ENCODE measurements at regions not wholly inside any gene's neighbourhood (a gene's known extent, or its start where the extent isn't known, plus 50 kb on each side); places are given as distances from the start of the nearest gene placed in this dataset.

DNA sequence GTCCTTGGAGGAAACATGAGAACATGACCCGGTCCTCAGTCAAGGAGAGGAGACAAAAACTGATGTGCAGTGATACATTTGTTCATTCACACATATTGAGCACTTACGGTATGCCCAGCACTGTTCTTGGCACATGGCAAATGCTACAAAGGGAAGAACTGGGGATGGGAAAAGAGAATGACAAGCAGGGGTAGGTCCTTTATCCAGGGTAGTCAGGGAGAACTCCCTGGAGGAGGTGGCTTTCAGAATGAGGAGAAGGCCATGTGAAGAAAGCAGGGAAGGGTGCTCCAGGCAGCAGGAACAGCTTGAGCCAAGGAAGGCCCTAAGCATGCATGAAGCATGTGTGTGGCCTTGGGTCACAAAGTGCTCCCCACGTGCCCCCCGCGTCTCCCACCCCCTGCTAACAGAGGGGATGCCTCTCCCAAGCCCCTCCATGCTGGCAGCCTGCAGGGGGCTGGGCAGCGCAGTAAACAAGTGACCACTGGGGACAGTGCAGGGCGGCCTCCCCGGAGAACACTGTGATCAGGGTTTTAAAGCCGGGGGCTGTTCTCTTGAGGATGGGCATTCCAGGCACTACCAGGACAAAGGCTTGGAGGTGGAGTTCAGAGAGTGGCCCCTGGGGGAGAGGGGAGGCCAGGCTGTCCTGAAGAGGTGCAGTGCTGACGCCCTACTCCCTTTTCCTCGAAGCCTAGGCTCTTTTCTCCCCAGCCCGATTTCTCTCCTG lies 71.0 kb downstream of the PHETA1 start:
- ChIA-PET POLR2A (no interaction called here), CTCF (interaction anchor here (0.7 to 4.3 kb wide), 9 partner anchors 9 to 403 kb away, joined by 3 to 36 read pairs (median 4); no protein-coding TSS in a partner anchor)
- TF ChIP-seq, protein P1, sequence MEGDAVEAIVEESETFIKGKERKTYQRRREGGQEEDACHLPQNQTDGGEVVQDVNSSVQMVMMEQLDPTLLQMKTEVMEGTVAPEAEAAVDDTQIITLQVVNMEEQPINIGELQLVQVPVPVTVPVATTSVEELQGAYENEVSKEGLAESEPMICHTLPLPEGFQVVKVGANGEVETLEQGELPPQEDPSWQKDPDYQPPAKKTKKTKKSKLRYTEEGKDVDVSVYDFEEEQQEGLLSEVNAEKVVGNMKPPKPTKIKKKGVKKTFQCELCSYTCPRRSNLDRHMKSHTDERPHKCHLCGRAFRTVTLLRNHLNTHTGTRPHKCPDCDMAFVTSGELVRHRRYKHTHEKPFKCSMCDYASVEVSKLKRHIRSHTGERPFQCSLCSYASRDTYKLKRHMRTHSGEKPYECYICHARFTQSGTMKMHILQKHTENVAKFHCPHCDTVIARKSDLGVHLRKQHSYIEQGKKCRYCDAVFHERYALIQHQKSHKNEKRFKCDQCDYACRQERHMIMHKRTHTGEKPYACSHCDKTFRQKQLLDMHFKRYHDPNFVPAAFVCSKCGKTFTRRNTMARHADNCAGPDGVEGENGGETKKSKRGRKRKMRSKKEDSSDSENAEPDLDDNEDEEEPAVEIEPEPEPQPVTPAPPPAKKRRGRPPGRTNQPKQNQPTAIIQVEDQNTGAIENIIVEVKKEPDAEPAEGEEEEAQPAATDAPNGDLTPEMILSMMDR (IDR thresholded peaks at IDR 0.05; ENCODE audit: control extremely low read depth, extremely low read depth, low read depth, missing control alignments) = no peak
- no peak for DNase-seq (ENCODE audit: extremely low spot score)

DNA sequence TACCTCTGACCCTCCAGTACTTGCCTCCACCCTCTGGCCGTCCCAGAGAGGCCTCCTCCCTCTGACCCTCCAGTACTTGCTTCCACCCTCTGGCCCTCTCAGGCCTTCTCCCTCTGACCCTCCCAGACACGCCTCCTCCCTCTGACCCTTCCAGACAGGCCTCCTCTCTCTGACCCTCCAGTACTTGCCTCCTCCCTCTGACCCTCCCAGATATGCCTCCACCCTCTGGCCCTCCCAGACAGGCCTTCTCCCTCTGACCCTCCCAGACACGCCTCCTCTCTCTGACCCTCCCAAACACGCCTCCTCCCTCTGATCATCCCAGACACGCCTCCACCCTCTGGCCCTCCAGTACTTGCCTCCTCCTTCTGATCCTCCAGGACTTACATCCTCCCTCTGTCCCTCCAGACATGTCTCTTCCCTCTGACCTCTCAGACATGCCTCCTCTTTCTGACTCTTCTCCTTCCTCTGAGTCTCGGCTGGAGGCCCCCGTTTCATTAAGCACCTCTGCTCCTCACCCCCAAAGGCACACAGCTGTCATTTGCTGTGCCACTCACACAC lies 71.9 kb downstream of the PHETA1 start:
- CTCF ChIA-PET = no interaction called here
- TF ChIP-seq, protein P1 (IDR thresholded peaks at IDR 0.05; ENCODE audit: control extremely low read depth, extremely low read depth, low read depth, missing control alignments) = no peak
- DNase-seq (ENCODE audit: extremely low spot score) = no peak
- POLR2A ChIA-PET = no interaction called here

DNA sequence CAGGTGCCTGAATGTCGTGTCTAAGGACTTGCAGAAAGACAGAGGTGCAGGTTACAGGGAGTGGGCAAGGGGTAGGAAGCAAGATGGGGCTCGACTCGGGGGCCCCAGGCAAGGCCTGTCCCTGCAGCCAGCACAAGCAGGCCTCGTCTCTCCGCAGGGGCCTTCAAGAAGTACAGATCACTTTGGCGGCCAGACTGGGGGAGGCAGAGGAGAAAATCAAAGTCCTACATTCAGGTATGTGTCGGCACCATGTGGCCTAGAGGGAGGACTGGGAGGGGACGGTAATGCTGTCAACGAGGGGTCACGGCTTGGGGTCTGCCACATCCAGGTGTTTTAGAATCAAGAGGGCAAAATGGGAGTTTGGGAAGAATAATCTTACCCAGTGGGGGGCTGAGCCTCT lies 73.7 kb downstream of the PHETA1 start:
- CTCF ChIA-PET = no interaction called here
- POLR2A ChIA-PET = no interaction called here
- TF ChIP-seq, protein P1 (IDR thresholded peaks at IDR 0.05; ENCODE audit: control extremely low read depth, extremely low read depth, low read depth, missing control alignments) = no peak
- no peak for DNase-seq (ENCODE audit: extremely low spot score)

DNA sequence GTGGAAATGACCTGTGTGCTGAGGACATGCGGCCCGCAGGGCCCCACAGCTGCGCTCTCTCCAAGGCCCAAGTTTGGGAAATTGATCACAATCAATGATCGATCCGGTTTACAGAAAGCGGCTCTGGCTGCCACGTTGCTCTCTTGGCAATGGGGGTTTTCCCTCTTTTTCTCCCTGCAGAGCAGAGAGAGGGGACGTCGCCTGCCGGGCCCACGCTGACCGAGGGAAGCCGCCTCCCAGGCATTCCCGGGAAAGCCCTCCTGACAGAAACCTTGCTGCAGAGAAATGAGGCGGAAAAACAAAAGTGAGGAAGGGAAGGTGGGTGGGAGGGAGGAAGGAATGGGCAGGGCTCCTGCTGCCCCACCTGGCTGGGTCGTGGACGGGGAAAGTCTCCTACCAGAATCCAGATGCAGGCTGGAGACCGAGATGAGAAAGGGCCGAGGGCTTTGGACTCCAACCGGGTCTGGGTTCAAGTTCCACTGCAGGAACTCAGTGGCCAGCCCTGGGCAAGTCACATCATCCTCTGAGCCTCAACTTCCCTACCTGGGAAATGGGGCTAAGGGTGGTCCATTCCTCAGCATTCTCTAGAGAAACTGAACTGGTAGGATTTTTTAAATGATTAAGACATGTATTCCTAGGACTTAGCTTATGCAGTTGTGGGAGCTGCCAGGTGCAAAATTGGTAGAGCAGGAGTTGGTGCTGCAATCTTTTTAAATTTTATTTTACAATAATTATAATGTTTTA lies 75.5 kb downstream of the PHETA1 start:
- ChIA-PET POLR2A (no interaction called here), CTCF (no interaction called here)
- TF ChIP-seq, protein P1 (IDR thresholded peaks at IDR 0.05; ENCODE audit: control extremely low read depth, extremely low read depth, low read depth, missing control alignments) = no peak
- no peak for DNase-seq (ENCODE audit: extremely low spot score)

DNA sequence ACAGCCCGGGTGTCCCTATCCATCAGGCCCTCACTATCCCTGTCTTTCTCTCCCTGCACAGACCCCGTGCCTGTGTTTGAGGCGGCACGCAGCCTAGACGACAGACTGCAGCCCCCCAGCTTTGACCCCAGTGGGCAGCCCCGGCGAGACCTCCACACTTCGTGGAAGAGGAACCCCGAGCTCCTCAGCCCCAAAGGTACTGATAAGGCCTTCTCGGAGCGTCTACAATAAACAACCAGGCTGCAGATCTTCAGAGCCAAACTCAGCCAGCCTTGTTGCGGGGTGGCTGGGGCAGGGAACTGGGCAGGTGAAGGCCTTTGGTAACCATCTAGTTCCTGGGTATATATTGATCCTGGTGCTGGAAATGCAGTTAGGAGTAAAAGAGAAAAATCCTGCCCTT lies 77.5 kb downstream of the PHETA1 start:
- DNase-seq (ENCODE audit: extremely low spot score) = no peak
- POLR2A ChIA-PET = no interaction called here
- CTCF ChIA-PET = interaction anchor here (1.2 kb wide), 1 partner anchor 9 kb away, joined by 6 read pairs; no protein-coding TSS in a partner anchor
- TF ChIP-seq, protein P1 (IDR thresholded peaks at IDR 0.05; ENCODE audit: control extremely low read depth, extremely low read depth, low read depth, missing control alignments) = no peak

DNA sequence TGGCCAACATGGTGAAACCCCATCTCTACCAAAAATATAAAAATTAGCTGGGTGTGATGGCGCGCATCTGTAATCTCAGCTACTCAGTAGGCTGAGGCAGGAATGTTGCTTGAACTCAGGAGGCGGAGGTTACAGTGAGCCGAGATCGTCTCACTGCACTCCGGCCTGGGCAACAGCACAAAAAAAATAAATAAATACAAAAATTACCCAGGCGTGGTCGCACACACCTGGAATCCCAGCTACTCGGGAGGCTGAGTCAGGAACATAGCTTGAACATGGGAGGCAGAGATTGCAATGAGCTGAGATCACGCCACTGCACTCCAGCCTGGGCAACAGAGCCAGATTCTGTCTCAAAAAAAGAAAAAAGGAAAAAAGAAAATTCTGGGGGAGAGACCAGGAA lies 80.1 kb downstream of the PHETA1 start:
- TF ChIP-seq, protein P1 (IDR thresholded peaks at IDR 0.05; ENCODE audit: control extremely low read depth, extremely low read depth, low read depth, missing control alignments) = no peak
- POLR2A ChIA-PET = no interaction called here
- CTCF ChIA-PET = interaction anchor here (1.0 to 1.5 kb wide), 2 partner anchors 10 to 15 kb away, joined by 4 to 5 read pairs; no protein-coding TSS in a partner anchor
- no peak for DNase-seq (ENCODE audit: extremely low spot score)

Data from GM10248 (cell line).